Colonic mucosa (tissue), 4 donors: ENCODE measurements at regions not wholly inside any gene's neighbourhood (a gene's known extent, or its start where the extent isn't known, plus 50 kb on each side); places are given as distances from the start of the nearest gene placed in this dataset.
"Not testable (repeated sequence)": the region's sequence is repeated elsewhere in the genome, so short reads cannot be mapped to it uniquely, and the experiment has no call there.

Experiments used
- DNase-seq: peaks from one replicate; pipeline ENCODE4 v3.0.0-alpha.2; 2020
- H3K27ac ChIP-seq: fragments of 200-600 bp; one replicate; pipeline ENCODE4 v1.8.0; 2021
- H3K27me3 ChIP-seq: fragments of 200-600 bp; one replicate; pipeline ENCODE4 v1.8.0; 2021
- H3K36me3 ChIP-seq: fragments of 200-600 bp; one replicate; pipeline ENCODE4 v1.8.0; 2021
- H3K4me1 ChIP-seq: fragments of 200-600 bp; one replicate; pipeline ENCODE4 v1.8.0; 2021; ENCODE audit warnings: mild to moderate bottlenecking
- H3K4me3 ChIP-seq: fragments of 200-600 bp; one replicate; pipeline ENCODE4 v1.8.0; 2021
- H3K9ac ChIP-seq, 2 donors: one replicate each; pipeline ENCODE4 v1.7.0; 2013; ENCODE audit warnings: control low read depth in 2 of 2, low read depth in 2 of 2, low read length in 2 of 2
- H3K9me3 ChIP-seq: fragments of 200-600 bp; one replicate; pipeline ENCODE4 v1.8.0; 2021
- CTCF ChIP-seq: fragments of 200-600 bp; IDR thresholded peaks from one replicate; pipeline ENCODE4 v1.8.0; 2022; ENCODE audit warnings: antibody characterized with exemption, mild to moderate bottlenecking
- intact Hi-C: fragments of 100-400 bp; cut with DNase I; formaldehyde crosslinking; loops from one replicate; pipeline ENCODE4 v1.14.1; 2022
- donor health status: healthy.
- donor health status: DM: no; HTN: no; CAD: no.
- donor health status: DM: no; HTN: no; CAD: no.

DNA sequence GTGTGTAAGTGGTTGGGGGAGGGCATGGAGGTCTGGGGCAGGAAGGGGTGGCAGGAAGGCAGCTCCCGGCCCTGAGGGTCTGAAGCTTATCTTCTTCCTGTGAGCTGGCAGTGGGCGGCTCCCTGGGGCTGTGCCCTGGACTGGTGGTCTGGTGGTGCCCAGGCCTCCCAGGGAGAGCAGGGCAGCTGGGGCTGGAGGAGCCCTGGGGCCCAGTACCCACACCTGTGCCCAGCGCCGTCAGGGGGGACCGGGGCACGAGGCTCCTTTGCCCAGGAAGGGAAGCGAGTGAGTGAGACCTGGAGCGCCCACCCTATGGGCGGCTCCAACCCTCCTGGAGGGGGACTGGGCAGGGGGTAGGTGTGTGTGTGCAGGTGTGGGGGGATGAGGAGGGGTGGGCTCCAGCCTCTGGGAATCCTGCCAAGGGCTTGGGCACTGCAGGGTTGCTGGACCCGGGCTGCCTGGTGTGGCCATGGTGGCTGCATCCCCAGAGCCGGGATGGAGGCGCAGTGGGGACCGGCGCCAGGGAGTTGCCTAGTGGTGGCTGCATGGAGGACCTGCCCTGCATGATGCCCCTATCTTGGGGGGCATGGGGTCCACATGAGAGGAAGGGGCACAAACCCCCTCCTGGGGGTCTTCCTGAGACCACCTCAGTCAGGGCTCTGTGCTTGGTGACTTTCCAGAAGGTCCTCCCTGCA, 353.6 kb downstream of the TMEM121 start:
- TF ChIP-seq CTCF = no peak
- Histone ChIP-seq H3K36me3 (no peaks in the 10 kb centered on the region), H3K4me1 (no peaks in the 10 kb centered on the region), H3K27me3 (no peaks in the 10 kb centered on the region), H3K9me3 (no peaks in the 10 kb centered on the region), H3K4me3 (no peak overlapping the region), H3K9ac (no peak overlapping the region), H3K27ac (no peak overlapping the region)
- no peak for DNase-seq
- intact Hi-C loops = no loop called here

DNA sequence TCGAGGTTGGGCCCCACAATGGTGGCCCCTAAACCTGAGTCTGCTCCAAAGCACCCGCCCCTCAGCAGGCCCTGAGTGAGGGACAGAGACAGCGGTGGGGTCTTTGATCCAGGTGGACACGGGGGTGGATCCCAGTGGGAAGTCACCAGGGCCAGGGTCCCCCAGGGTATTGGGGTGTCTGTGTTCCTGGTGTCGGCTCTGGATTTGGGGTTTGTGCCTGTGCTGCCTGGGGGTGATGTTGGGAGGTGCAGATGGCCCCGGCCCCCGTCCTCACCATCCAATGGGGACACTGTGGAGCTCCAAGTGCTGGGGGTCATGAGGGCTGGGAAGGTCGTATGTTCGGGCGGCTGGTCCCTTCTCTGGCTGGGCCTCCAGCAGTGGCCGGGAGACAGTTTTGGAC, 354.2 kb downstream of the TMEM121 start:
- Histone ChIP-seq H3K27ac (no peak overlapping the region), H3K9me3 (no peaks in the 10 kb centered on the region), H3K36me3 (no peaks in the 10 kb centered on the region), H3K9ac (no peak overlapping the region), H3K4me1 (no peaks in the 10 kb centered on the region), H3K27me3 (no peaks in the 10 kb centered on the region), H3K4me3 (no peak overlapping the region)
- TF ChIP-seq CTCF = no peak
- intact Hi-C loops = no loop called here
- DNase-seq = no peak

- TF ChIP-seq CTCF = no peak
- H3K27ac ChIP-seq = no peak overlapping the region
- H3K9ac ChIP-seq = no peak overlapping the region
- no peak overlapping the region for H3K4me3 ChIP-seq
- H3K9me3 ChIP-seq = no peaks in the 10 kb centered on the region
- H3K36me3 ChIP-seq = no peaks in the 10 kb centered on the region
- DNase-seq = no peak
- H3K27me3 ChIP-seq = no peaks in the 10 kb centered on the region
- intact Hi-C loops = no loop called here
- no peaks in the 10 kb centered on the region for H3K4me1 ChIP-seq
Observed at GRCh38 chr14:105881021-105881930, 354.9 kb downstream of the TMEM121 start.

DNA sequence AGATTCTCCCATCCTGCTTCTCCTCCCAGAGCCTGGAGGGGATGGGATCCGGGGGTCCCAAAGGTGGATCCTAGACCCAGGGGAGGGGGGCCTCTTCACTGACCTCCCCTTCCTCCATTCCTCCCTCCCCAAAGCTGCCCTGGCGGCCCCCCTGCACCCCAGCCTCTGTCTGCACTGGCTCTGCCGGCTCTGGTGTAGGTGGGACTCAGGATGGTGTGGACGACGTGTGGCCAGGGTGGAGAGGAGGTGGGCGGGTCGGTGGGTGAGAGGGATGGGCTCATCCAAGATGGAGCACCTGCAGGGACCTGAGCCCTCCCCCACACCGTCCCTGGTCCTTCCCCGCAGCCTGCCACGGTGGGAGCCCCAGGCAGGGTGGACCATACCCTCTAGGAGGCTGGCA, 355.6 kb downstream of the TMEM121 start:
- H3K4me1 ChIP-seq, intact Hi-C loops, H3K9ac ChIP-seq, H3K9me3 ChIP-seq, DNase-seq, H3K4me3 ChIP-seq, H3K27me3 ChIP-seq, H3K36me3 ChIP-seq, H3K27ac ChIP-seq: not testable (repeated sequence)

DNA sequence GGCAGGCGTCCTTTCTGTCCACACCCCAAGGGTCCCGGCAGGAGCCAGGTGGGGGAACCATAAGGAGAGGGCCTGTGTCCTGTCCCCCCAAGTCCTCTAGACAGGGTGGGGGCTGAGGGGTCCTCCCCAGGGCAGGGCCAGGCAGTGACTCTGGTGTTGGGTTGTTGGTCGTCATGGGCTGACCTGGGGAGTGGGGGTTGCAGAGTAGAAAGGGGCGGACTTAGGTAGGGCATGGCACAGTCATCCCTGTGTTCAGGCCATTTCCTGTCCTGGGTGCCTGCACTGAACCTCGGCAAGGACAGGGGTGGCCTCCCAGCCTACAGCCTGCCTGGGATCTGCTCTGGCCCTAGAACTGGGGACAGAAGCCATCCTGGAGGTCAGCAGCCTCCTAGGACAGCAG, 356.2 kb downstream of the TMEM121 start:
- H3K27me3 ChIP-seq = no peaks in the 10 kb centered on the region
- no peak for DNase-seq
- no peaks in the 10 kb centered on the region for H3K4me1 ChIP-seq
- no peak overlapping the region for H3K4me3 ChIP-seq
- no peaks in the 10 kb centered on the region for H3K36me3 ChIP-seq
- no peaks in the 10 kb centered on the region for H3K9me3 ChIP-seq
- no peak overlapping the region for H3K9ac ChIP-seq
- H3K27ac ChIP-seq = no peak overlapping the region
- intact Hi-C loops = no loop called here
- TF ChIP-seq CTCF = no peak
